Astrocyte of the spinal cord (primary cell): ENCODE measurements at regions not wholly inside any gene's neighbourhood (a gene's known extent, or its start where the extent isn't known, plus 50 kb on each side); places are given as distances from the start of the nearest gene placed in this dataset.
A peak's percentile ranks its signal among the peaks of the same experiment; 100 is the strongest.

Experiments used
- DNase-seq: peaks from one replicate; pipeline ENCODE4 v3.0.0; 2011; ENCODE audit warnings: low read depth, low spot score
- H3K4me3 ChIP-seq: 2 replicates; pipeline ENCODE4 v1.5.1; 2011; ENCODE audit warnings: low read depth, mild to moderate bottlenecking, low read length, moderate library complexity
- in situ Hi-C: cut with HindIII; loops from 2 replicates; pipeline ENCODE4 v1.10.0; 2017; ENCODE audit warnings: low sequenced_read_pairs
- TF ChIP-seq, protein P1 (sequence below): IDR thresholded peaks from 2 replicates; pipeline ENCODE4 v1.5.1; 2012; ENCODE audit warnings: low read depth, mild to moderate bottlenecking, low read length, inconsistent platforms

DNA sequence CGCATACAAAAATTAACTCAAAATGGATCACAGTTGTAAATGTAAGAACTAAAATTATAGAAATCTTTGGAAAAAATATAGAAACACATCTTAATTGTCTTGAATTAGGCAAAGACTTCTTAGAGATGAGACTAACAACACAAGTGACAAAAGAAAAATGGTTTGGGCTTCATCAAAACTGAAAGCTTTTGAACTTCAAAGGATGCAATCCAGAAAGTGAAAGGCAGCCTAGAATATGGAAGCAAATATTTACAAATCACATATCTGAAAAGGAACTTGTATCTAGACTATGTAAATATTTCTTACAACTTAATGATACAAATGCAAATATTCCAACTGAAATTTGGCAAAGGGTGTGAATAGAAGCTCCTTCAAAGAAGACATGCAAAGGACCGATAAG is 582.8 kb upstream of the ZEB2 start:
- H3K4me3 ChIP-seq: no peak overlapping the region
- TF ChIP-seq, protein P1, sequence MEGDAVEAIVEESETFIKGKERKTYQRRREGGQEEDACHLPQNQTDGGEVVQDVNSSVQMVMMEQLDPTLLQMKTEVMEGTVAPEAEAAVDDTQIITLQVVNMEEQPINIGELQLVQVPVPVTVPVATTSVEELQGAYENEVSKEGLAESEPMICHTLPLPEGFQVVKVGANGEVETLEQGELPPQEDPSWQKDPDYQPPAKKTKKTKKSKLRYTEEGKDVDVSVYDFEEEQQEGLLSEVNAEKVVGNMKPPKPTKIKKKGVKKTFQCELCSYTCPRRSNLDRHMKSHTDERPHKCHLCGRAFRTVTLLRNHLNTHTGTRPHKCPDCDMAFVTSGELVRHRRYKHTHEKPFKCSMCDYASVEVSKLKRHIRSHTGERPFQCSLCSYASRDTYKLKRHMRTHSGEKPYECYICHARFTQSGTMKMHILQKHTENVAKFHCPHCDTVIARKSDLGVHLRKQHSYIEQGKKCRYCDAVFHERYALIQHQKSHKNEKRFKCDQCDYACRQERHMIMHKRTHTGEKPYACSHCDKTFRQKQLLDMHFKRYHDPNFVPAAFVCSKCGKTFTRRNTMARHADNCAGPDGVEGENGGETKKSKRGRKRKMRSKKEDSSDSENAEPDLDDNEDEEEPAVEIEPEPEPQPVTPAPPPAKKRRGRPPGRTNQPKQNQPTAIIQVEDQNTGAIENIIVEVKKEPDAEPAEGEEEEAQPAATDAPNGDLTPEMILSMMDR: no peak
- in situ Hi-C loops: no loop called here
- DNase-seq: no peak

DNA sequence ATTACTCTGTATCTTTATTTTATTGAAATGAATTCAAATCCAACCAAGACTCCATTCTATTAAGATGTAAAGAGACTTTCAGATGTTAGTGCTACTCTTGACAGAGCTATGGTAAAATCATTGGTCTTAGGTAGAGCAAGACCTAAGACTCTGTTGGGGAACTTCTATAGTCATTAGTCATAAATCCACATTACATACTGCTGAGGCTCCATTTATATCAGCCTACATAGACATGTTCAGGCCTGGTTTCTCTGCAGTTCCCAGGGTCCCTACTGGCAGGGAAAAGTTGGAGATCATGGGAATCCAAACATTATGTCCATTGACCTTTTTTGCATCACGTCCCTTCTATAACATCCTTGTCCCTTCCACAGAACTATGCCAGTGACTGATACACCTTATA is 580.4 kb upstream of the ZEB2 start:
- H3K4me3 ChIP-seq: no peak overlapping the region
- no peak for DNase-seq
- TF ChIP-seq, protein P1: no peak
- in situ Hi-C loops: no loop called here

DNA sequence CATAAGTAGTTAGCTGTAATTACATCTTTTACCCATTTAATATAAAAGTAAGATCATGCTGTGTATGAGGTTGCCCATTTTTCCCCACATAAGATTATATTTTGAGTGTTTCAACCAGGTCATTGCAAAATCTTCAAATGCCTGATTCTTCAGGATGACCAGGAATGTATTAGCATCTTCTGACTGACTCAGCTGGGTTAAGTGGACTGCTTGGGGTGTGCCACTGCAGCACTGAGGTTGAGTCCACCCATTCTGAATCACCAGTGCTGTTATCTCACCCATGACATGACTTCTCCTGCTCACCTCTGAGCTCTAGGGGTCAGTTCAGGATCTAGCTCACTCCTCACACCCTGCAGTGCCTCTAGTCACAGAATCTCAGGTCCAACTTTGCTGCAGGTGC is 576.7 kb upstream of the ZEB2 start:
- H3K4me3 ChIP-seq: no peak overlapping the region
- TF ChIP-seq, protein P1: no peak
- in situ Hi-C loops: no loop called here
- DNase-seq: no peak

DNA sequence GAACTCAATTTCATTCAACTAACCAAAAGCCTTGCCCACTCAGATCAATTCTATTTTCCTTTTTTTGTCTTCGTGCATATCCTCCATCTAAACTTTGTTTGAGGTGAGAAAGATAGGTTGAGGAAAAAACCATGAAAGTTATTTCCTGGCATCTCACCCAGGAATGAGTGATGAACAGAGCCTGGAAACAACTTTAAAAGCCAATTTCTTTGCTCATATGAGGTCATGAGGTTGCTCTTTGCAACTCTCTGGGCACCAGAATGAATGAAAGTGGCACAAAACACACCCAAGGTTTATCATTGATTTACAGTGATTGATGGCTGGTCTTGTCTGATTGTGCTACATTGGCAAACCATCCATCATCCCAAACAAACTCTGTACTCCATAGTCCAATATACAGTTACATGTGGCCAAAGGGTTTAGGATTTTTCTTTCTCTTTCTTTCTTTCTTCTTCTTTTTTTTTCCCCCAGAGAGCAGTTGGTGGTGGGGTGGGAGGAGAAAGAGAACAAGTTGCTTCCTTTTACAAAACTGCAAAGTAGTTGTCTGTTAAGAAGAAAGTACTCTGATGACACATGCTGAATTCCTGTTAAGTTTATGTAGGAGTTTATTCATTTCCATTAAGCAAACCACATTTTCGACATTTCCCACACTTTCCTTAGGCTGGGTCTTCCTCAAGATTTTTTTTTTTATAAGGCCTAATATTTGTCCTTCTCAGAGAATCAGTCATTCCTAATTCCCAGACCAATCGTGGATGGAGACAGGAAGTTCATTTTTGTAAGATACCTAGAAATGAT is 575.9 kb upstream of the ZEB2 start:
- in situ Hi-C loops: no loop called here
- TF ChIP-seq, protein P1: no peak
- peak; percentile 70 for DNase-seq
- H3K4me3 ChIP-seq: no peak overlapping the region

DNA sequence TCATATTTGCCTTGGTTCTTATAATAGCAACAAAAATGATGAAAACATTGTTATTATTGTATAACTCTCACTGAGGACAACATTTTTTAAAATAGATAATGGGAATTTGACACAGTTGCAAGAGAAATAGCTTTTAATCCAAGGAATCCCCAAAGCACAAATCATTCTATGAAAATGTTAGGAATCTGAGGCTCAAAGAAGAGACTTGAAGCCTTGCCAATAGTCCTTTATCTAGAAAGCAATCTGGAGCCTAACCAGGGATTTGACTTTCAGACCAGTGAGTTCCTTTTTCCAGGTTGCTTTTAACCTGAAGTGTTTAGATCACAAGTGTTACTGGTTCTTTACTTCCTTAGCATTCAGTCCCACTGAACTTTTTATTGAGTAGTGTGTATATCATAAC is 574.5 kb upstream of the ZEB2 start:
- TF ChIP-seq, protein P1: no peak
- no peak for DNase-seq
- H3K4me3 ChIP-seq: no peak overlapping the region
- in situ Hi-C loops: no loop called here

DNA sequence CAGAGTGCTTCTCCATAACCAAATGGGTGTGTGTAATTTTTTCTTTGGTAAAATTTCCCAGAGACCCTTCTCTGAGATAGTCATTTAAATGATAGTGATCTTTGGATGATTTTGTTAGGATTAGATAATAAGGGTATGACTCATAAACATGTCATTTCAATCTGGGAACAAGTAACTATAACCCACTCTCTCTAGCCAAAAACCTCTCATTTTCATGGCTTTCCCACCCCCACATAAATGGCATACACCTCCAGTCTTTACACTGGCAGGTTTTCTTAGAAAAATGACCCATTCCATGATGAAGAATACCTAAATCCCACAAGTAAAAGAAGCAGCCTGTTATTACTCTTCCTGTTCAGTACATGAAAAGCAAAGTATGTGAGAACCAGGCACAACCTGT is 572.0 kb upstream of the ZEB2 start:
- H3K4me3 ChIP-seq: no peak overlapping the region
- no peak for DNase-seq
- in situ Hi-C loops: no loop called here
- TF ChIP-seq, protein P1: no peak
